BE2C (cell line): ENCODE measurements at regions not wholly inside any gene's neighbourhood (a gene's known extent, or its start where the extent isn't known, plus 50 kb on each side); places are given as distances from the start of the nearest gene placed in this dataset.
A peak's percentile ranks its signal among the peaks of the same experiment; 100 is the strongest.

ENCODE experiments used
- DNase-seq: peaks from one replicate; pipeline ENCODE4 v3.0.0-alpha.2; 2020
- H3K27me3 ChIP-seq: fragments of 250-450 bp; sonication (Bioruptor Pico); 2 replicates; pipeline ENCODE4 v1.5.1; 2020; ENCODE audit warnings: mild to moderate bottlenecking
- H3K36me3 ChIP-seq: fragments of 250-450 bp; sonication (Bioruptor Pico); 2 replicates; pipeline ENCODE4 v1.5.1; 2020; ENCODE audit warnings: mild to moderate bottlenecking
- H3K4me1 ChIP-seq: fragments of 250-450 bp; sonication (Bioruptor Pico); 2 replicates; pipeline ENCODE4 v1.5.1; 2020
- H3K4me3 ChIP-seq: 2 replicates; pipeline ENCODE4 v1.5.1; 2011; ENCODE audit warnings: low read depth, low read length
- H3K9me3 ChIP-seq: fragments of 250-450 bp; sonication (Bioruptor Pico); 2 replicates; pipeline ENCODE4 v1.5.1; 2020
- CTCF ChIP-seq: IDR thresholded peaks from 2 replicates; pipeline ENCODE4 v1.5.1; 2012; ENCODE audit warnings: mild to moderate bottlenecking, low read depth, low read length

- TF ChIP-seq CTCF, result no peak
- Histone ChIP-seq H3K9me3 (no peaks in the 10 kb centered on the region; the same call in 1 of the 2 replicates), H3K36me3 (no peaks in the 10 kb centered on the region), H3K4me1 (no peaks in the 10 kb centered on the region), H3K4me3 (no peak overlapping the region), H3K27me3 (no peaks in the 10 kb centered on the region)
- DNase-seq, result no peak
These were observed 1161.2 kb upstream of the SEL1L start for GRCh38 chr14:82694820-82695219.

GRCh38 chr14:82704218-82704617, 1170.6 kb upstream of the SEL1L start:
- Histone ChIP-seq H3K9me3 (no peaks in the 10 kb centered on the region; the same call in 1 of the 2 replicates), H3K4me1 (no peaks in the 10 kb centered on the region), H3K36me3 (no peaks in the 10 kb centered on the region), H3K27me3 (no peaks in the 10 kb centered on the region), H3K4me3 (no peak overlapping the region)
- DNase-seq, result no peak
- TF ChIP-seq CTCF, result no peak

- DNase-seq, result peak; percentile 72
- no peaks in the 10 kb centered on the region; the same call in 1 of the 2 replicates for H3K9me3 ChIP-seq
- H3K4me1 ChIP-seq, result no peaks in the 10 kb centered on the region
- peak; percentile 93 for TF ChIP-seq CTCF
- no peaks in the 10 kb centered on the region for H3K36me3 ChIP-seq
- no peak overlapping the region for H3K4me3 ChIP-seq
- no peaks in the 10 kb centered on the region for H3K27me3 ChIP-seq
These were observed 1176.7 kb upstream of the SEL1L start for GRCh38 chr14:82710267-82710841.

- H3K36me3 ChIP-seq, result no peaks in the 10 kb centered on the region
- no peaks in the 10 kb centered on the region for H3K9me3 ChIP-seq
- H3K27me3 ChIP-seq, result no peaks in the 10 kb centered on the region
- DNase-seq, result no peak
- no peak for TF ChIP-seq CTCF
- no peaks in the 10 kb centered on the region for H3K4me1 ChIP-seq
- no peak overlapping the region for H3K4me3 ChIP-seq
These were observed 1186.0 kb upstream of the SEL1L start for GRCh38 chr14:82719617-82720016.

GRCh38 chr14:82720431-82720830, 1186.8 kb upstream of the SEL1L start:
- DNase-seq, result no peak
- Histone ChIP-seq H3K27me3 (no peaks in the 10 kb centered on the region), H3K9me3 (no peaks in the 10 kb centered on the region), H3K36me3 (no peaks in the 10 kb centered on the region), H3K4me3 (no peak overlapping the region), H3K4me1 (no peaks in the 10 kb centered on the region)
- no peak for TF ChIP-seq CTCF

GRCh38 chr14:82720946-82721345, 1187.3 kb upstream of the SEL1L start:
- DNase-seq, result no peak
- no peaks in the 10 kb centered on the region for H3K27me3 ChIP-seq
- no peaks in the 10 kb centered on the region for H3K4me1 ChIP-seq
- no peak for TF ChIP-seq CTCF
- H3K36me3 ChIP-seq, result no peaks in the 10 kb centered on the region
- no peaks in the 10 kb centered on the region for H3K9me3 ChIP-seq
- no peak overlapping the region for H3K4me3 ChIP-seq
